GM19468 (cell line): ENCODE measurements at regions not wholly inside any gene's neighbourhood (a gene's known extent, or its start where the extent isn't known, plus 50 kb on each side); places are given as distances from the start of the nearest gene placed in this dataset.
"Not testable (repeated sequence)": the region's sequence is repeated elsewhere in the genome, so short reads cannot be mapped to it uniquely, and the experiment has no call there.

Experiments used
- ATAC-seq: cut with Tn5 transposase; IDR thresholded peaks from one replicate; pipeline ENCODE4 v1.9.1; 2021; ENCODE audit warnings: mild to moderate bottlenecking, moderate library complexity, moderate number of reproducible peaks; ENCODE audit not compliant: unreplicated experiment; ENCODE audit errors: extremely low read depth

- no peak for ATAC-seq
Observed at GRCh38 chr13:87129602-87130300, 541.4 kb upstream of the SLITRK5 start.

- no peak for ATAC-seq
Observed at GRCh38 chr13:87130423-87130822, 540.7 kb upstream of the SLITRK5 start.

DNA sequence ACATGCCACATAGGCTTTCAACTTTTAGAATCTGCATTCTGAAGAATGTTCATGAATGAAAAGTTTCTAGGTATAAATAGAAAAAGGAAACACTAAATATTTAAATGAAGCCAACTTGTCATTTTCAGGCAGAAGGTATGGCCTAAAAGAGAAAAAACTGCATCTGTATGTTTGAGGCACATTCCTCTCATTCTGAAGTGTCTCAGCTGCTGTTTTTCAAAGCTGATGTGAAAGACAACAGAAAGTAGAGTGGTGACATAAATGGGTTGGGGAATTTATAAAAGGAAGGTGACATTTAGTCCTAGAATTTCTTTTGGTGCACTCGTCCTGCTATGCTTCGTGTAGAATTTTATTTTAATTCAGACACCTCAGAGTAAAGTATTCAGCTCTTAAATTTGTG lies 539.6 kb upstream of the SLITRK5 start:
- ATAC-seq, result no peak

DNA sequence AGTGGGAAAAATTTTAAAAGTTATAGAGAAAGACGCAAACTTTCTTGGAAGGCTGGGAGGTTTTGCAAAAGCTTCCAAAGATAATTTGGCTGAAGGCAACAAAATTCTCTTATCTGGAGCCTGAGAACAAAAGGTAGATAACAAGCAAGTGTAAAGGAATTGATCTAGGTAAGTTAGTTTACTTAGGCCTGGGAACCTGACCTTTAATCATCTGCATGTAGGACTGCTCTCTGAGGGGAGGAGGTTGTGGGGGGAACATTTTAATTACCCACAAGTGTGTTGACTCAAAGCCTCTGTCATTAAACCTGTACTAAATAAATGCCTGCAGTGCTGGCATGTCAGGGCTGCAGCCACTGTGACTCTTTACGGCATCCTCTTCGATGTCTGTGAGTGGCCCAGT lies 532.3 kb upstream of the SLITRK5 start:
- ATAC-seq, result no peak

DNA sequence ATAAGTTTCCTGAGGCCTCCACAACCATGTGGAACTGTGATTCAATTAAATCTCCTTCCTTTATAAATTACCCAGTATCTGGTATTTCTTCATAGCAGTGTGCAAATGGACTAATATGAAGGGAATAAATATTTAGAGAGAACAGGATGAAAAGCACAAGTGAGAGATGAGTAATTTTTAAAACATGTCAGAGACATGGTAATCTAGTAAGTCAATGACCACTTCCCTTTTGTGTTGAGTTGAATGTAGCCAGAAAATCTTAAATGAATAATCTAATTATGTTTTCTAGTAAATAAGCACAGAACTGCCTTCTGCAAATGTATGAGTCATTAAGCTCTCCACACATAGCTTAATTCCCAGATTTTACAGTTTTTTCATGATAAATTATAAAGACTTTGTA lies 524.1 kb upstream of the SLITRK5 start:
- ATAC-seq, result no peak

DNA sequence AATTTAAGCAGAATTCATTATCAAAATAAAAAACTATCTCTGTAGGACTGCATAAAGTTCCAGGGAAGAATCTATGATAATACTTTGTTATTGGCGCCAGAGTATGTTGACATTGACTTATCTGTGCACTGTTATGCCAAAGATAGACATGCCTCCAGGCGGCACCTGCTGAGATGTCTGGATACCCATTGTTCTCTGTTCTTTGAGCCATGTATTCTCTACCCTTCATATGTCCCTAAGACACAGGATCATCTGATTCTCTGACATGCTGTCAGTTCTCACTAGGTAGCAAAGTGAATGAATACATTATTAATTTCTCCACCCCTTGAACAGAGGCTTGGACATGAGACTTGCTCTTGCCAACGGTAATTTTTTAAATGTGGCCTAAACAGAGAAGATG lies 517.8 kb upstream of the SLITRK5 start:
- ATAC-seq, result no peak

- ATAC-seq, result no peak
Observed at GRCh38 chr13:87166348-87166747, 504.8 kb upstream of the SLITRK5 start.

DNA sequence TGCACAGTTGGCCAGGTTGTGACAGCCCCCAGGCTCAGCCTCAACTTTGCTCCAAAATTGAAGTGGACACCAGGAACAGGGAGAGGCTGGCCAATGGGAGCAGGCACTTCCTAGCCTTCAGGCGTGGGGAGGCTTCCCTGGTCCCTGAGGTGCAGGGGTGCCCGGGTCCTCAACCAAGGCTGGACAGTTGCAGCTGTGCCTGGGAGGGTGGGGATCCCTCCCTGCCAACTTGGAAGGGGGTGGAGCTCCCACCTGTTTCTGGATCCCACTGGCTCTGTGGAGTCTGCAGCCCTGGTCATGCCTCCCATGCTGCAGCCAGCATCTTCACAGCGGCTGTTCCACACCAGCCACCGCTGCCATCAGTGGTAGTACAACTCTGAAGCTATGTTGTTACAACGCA lies 502.8 kb upstream of the SLITRK5 start:
- ATAC-seq, result no peak

DNA sequence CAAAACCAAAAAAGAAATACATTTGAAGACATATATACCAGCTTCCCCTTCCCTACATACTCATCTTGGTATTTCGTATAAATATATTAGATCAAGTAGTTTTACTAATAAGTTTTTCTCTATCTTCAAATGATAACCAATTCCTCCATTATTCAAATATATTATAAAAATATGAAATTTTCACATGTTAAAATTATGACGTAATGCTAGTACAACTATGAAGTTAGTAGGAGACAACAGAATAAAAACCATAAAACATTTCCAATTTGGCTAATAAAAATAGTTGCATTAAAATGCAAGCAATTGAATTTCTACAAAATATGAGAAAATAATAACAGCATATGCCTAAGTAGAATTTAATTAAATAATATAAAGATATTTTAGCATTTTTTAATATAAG lies 501.8 kb upstream of the SLITRK5 start:
- ATAC-seq, result no peak

DNA sequence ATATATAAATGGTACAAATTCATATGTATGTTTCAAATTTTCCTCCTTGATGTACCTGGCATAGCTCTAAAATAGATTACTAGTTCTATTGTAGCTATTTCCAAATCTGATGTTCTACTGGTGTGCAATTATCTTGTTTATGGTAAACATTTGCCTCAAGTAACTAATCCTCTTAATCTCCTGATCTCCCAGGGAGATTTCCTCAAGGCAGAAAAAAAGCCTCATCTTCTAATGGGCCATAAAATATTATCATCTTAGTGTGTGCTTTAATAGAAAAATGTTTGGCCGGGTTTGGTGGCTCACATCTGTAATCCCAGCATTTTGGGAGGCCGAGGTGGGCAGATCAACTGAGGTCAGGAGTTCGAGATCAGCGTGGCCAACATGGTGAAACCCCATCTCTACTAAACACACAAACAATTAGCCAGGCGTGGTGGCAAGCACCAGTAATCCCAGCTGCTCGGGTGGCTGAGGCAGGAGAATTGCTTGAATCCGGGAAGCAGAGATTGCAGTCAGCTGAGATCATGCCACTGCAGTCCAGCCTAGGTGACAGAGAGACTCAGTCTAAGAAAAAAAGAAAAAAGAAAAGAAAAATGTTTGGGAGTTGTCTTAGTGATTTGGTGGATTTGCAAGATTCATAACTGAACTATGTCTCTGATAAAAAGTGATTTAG lies 498.9 kb upstream of the SLITRK5 start:
- no peak for ATAC-seq

DNA sequence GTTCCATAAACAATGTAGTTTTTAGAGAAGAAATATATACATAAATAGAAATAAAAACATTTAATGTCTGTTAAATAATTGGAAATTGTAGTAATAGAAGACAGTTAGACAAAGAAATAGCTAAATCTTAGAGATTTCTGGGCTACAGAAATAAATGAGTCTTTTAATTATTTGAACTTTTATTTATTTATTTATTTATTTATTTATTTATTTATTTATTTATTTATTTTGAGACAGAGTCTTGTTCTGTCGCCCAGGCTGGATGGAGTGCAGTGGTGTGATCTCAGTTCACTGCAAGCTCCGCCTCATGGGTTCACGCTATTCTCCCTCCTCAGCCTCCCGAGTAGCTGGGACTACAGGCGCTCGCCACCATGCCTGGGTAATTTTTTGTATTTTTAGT lies 486.0 kb upstream of the SLITRK5 start:
- not testable (repeated sequence) for ATAC-seq

DNA sequence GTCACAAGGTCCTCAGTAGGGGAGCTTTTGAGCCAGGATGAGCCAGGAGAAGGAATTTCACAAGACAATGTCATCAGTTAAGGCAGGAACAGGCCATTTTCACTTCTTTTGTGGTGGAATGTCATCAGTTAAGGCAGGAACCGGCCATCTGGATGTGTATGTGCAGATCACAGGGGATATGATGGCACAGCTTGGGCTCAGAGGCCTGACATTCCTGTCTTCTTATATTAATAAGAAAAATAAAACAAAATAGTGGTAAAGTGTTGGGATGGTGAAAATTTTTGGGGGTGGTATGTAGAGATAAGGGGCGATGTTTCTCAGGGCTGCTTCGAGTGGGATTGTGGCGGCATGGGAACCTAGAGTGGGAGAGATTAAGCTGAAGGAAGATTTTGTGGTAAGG lies 484.5 kb upstream of the SLITRK5 start:
- not testable (repeated sequence) for ATAC-seq

DNA sequence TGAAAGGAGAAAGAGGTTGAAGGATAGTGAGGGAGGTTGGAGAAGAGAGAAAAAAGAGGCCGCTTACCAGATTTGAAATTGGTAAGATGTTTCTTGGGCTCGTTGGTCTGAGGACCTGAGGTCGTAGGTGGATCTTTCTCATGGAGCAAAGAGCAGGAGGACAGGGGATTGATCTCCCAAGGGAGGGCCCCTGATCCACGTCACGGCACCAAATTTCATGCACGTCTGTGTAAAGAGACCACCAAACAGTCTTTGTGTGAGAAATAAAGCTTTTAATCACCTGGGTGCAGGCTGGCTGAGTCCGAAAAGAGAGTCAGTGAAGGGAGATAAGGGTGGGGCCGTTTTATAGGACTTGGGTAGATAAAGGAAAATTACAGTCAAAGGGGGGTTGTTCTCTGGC lies 479.7 kb upstream of the SLITRK5 start:
- ATAC-seq, result not testable (repeated sequence)

- ATAC-seq, result no peak
Observed at GRCh38 chr13:87198371-87198770, 472.8 kb upstream of the SLITRK5 start.

DNA sequence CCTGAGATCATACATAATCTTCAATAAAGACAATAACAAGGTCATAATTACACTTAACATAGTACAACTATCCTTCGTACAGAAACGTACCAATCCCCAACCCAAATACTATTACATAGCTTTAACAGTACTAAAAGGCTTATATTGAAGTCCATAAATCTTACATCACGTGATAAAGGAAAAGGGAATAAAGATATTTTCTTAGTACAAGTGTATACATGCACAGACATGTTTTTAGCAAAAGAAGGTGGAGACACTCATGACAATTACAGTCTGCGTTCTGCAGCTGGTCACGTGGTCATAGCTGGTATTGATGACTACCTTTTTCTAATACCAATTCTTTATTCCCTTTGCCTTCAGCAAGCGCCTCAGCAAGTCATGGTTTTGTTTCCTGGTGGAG lies 464.5 kb upstream of the SLITRK5 start:
- ATAC-seq, result no peak

GRCh38 chr13:87207280-87208003 lies 463.7 kb upstream of the SLITRK5 start:
- no peak for ATAC-seq

DNA sequence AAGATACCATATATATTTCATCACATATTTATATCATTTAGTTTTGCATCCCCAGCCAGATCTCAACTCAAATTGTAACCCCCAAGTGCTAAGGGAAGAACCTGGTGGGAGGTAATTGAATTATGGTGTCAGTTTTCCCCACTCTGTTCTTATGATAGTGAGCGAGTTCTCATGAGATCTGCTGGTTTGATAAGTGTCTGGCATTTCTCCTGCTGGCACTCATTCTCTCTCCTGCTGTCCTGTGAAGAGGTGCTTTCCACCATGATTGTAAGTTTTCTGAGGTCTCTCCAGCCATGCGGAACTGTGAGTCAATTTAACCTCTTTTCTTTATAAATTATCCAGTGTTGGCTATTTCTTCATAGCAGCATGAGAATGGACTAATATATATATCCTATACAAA lies 462.5 kb upstream of the SLITRK5 start:
- ATAC-seq, result no peak

- ATAC-seq, result no peak
Observed at GRCh38 chr13:87234981-87235380, 436.2 kb upstream of the SLITRK5 start.

DNA sequence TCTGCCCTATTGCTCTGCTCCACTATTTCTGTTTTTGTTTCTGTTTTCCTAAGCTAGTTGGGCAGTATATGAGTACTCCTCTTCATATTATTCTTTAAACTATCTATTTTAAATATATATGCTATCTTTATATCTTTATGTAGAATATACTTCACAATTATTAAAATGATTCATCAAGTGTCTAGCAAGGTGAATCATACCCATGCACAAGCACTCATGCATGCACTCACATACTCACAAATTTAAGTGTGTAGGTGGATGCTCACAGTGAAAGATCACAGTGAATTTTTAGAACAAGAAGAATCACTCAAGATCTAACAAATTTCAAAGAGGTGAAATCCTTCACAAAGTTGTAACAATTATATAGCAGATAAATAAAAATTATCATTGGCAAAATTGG lies 435.6 kb upstream of the SLITRK5 start:
- no peak for ATAC-seq

DNA sequence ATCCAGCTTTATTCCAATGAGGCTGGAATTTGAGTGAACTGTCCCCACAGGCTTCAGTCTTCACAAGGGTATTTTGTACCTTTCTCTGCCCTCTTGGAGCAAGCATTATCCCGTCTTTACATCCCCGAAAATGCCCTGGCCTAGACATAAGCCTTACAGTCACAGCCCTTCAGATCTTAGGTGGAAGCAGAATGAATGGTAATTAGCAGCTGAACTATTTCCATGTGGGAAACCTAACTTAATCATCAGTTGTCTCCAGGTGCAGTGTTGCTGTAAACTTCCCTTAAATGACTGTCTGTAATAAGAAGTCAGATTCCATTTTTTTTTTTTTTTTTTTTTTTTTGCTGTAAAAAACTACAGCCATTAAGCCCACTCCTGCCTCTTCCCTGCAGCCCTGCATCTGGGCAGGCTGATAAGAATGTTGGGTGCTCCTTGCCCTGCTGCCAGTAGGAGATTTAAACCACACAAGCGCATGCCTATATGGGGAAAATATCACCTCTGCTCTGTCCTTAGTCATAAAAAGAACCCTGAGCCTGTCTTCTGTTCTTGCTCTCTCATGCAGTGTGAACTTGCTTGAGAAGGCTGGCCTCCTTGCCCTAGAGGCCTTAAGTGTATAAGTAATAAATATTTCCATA lies 426.8 kb upstream of the SLITRK5 start:
- no peak for ATAC-seq

- ATAC-seq, result not testable (repeated sequence)
Observed at GRCh38 chr13:87249847-87250246, 421.3 kb upstream of the SLITRK5 start.
